ENCODE measurements at regions not wholly inside any gene's neighbourhood (a gene's known extent, or its start where the extent isn't known, plus 50 kb on each side); places are given as distances from the start of the nearest gene placed in this dataset.

DNA sequence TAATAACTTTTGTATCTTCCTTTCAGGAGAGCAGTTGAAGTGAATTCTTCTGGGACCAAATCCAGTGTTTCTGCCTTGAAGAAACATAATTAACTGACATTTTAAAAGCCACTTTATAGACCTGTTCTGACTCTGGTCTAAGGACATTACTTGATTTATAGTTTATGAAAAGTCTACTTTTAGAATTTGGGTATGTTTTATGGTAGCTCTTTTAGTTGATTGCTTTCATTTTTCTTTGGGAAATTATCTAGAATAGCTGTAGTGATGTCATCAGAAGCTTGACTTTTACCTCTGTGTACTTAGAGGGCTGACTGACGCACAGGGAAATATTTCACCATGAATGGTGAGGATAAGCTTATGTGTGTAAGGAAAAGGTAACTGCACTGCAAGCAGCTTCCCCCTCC is 131.8 kb upstream of the LIMCH1 start:
- 38 to 66% (median 44%) methylated on average over 1 of the region's 1 CpG for WGBS, 3 donors
- Histone ChIP-seq H3K9me3 (ENCODE audit: control insufficient read depth in 2 of 2, insufficient read depth in 1 of 2, low read depth in 1 of 2, low read length in 1 of 2) (no peaks in the 10 kb centered on the region), H3K4me3 (ENCODE audit: low read depth in 1 of 3, low read length in 3 of 3) (no peak overlapping the region), H3K27me3 (ENCODE audit: control insufficient read depth in 3 of 3, insufficient read depth in 3 of 3, low read length in 3 of 3) (no peaks in the 10 kb centered on the region), H3K4me1 (ENCODE audit: control insufficient read depth in 3 of 3, insufficient read depth in 2 of 3, low read depth in 1 of 3, low read length in 2 of 3) (no peaks in the 10 kb centered on the region), H3K36me3 (ENCODE audit: control insufficient read depth in 3 of 3, insufficient read depth in 2 of 3, low read depth in 1 of 3, low read length in 3 of 3) (no peaks in the 10 kb centered on the region), H3K27ac (ENCODE audit: low read depth in 1 of 3, low read length in 2 of 3) (no peak overlapping the region)
- FAIRE-seq (no peak), DNase-seq (no peak)

DNA sequence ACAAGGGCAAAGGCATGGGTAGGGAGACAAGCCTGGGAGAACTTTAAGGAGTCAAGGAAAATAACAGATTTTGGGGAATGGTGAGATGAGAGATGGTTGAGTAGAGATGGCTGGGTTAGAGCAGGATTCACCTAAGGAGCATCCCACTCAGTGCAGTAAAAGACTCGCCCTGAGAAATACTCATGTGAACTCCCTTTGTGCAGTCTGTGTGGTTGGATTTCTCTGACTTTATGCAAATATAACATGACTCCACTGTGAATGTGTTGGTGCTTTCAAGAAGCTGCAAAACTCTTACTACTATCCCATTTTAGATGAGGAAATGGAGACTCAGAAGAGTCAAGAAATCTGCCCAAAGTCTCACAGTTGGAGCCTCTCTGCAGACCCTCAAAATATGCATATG is 129.8 kb upstream of the LIMCH1 start:
- WGBS, 3 donors = 3 to 67% (median 42%) methylated on average over 1 of the region's 1 CpG
- Histone ChIP-seq H3K4me3 (ENCODE audit: low read depth in 1 of 3, low read length in 3 of 3) (no peak overlapping the region), H3K9me3 (ENCODE audit: control insufficient read depth in 2 of 2, insufficient read depth in 1 of 2, low read depth in 1 of 2, low read length in 1 of 2) (no peaks in the 10 kb centered on the region), H3K27me3 (ENCODE audit: control insufficient read depth in 3 of 3, insufficient read depth in 3 of 3, low read length in 3 of 3) (no peaks in the 10 kb centered on the region), H3K27ac (ENCODE audit: low read depth in 1 of 3, low read length in 2 of 3) (no peak overlapping the region), H3K36me3 (ENCODE audit: control insufficient read depth in 3 of 3, insufficient read depth in 2 of 3, low read depth in 1 of 3, low read length in 3 of 3) (no peaks in the 10 kb centered on the region), H3K4me1 (ENCODE audit: control insufficient read depth in 3 of 3, insufficient read depth in 2 of 3, low read depth in 1 of 3, low read length in 2 of 3) (no peaks in the 10 kb centered on the region)
- DNase-seq (no peak), FAIRE-seq (no peak)

DNA sequence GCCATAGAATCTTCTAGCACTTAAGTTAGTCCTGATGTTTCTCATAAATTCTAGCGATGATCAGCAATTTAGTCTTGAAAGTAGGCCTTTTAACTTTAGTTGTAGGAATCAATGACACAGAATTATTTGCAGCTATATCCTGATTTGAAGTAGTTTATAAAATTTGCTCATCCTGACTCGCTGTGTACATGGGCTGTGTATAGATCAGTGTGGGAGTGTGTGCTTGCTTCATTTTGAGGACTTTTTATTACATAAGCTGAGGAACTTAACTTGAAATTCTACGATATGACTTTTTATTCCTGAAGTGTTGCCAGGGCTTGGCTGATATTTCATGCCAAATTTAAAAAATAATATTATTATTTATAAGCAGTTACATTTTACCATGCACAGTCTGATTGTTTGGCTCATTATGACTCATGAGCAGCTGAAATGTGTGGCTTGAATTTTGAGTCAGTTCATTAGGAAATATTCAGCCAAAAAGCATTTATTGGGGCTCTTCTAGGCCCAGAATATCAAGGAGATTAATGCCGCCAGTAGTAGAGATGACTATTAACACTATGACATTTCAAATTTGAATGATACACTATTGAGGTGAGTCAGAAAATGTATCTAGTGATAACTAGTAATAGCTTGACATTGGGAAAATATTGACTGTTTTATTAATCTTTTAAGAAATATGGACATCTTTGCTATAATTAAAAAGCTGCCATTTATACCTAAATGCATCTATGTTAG is 128.9 kb upstream of the LIMCH1 start:
- WGBS, 3 donors = 67 to 77% (median 73%) methylated on average over 4 of the region's 4 CpGs
- H3K4me1 ChIP-seq (ENCODE audit: control insufficient read depth in 3 of 3, insufficient read depth in 2 of 3, low read depth in 1 of 3, low read length in 2 of 3) = no peaks in the 10 kb centered on the region
- no peaks in the 10 kb centered on the region for H3K9me3 ChIP-seq (ENCODE audit: control insufficient read depth in 2 of 2, insufficient read depth in 1 of 2, low read depth in 1 of 2, low read length in 1 of 2)
- no peak for FAIRE-seq
- no peak for DNase-seq
- peaks cover 0 to 1% (median 0%) of the 10 kb centered on the region in 3 donors for H3K27me3 ChIP-seq (ENCODE audit: control insufficient read depth in 3 of 3, insufficient read depth in 3 of 3, low read length in 3 of 3)
- H3K27ac ChIP-seq (ENCODE audit: low read depth in 1 of 3, low read length in 2 of 3) = no peak overlapping the region
- no peaks in the 10 kb centered on the region for H3K36me3 ChIP-seq (ENCODE audit: control insufficient read depth in 3 of 3, insufficient read depth in 2 of 3, low read depth in 1 of 3, low read length in 3 of 3)
- H3K4me3 ChIP-seq (ENCODE audit: low read depth in 1 of 3, low read length in 3 of 3) = no peak overlapping the region

DNA sequence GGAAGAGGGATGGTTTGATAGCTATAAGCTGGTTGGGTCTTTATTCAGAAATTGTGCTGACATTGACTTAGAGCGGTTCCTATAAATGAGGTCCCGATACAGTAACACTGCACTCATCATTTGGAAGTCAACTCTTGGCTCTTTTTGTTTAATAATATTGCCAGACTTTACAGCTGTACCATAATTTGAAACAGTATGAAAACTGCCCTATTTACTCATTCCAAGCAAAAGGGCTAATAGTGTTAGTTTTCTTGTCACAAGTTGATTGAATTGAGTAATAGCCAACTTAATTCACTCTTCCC is 128.4 kb upstream of the LIMCH1 start:
- H3K27ac ChIP-seq (ENCODE audit: low read depth in 1 of 3, low read length in 2 of 3) = no peak overlapping the region
- WGBS, 3 donors = 77 to 98% (median 88%) methylated on average over 2 of the region's 2 CpGs
- DNase-seq (no peak), FAIRE-seq (no peak)
- no peaks in the 10 kb centered on the region for H3K9me3 ChIP-seq (ENCODE audit: control insufficient read depth in 2 of 2, insufficient read depth in 1 of 2, low read depth in 1 of 2, low read length in 1 of 2)
- no peak overlapping the region for H3K4me3 ChIP-seq (ENCODE audit: low read depth in 1 of 3, low read length in 3 of 3)
- no peaks in the 10 kb centered on the region for H3K36me3 ChIP-seq (ENCODE audit: control insufficient read depth in 3 of 3, insufficient read depth in 2 of 3, low read depth in 1 of 3, low read length in 3 of 3)
- H3K27me3 ChIP-seq (ENCODE audit: control insufficient read depth in 3 of 3, insufficient read depth in 3 of 3, low read length in 3 of 3) = peaks cover 0 to 5% (median 0%) of the 10 kb centered on the region in 3 donors
- no peaks in the 10 kb centered on the region for H3K4me1 ChIP-seq (ENCODE audit: control insufficient read depth in 3 of 3, insufficient read depth in 2 of 3, low read depth in 1 of 3, low read length in 2 of 3)

DNA sequence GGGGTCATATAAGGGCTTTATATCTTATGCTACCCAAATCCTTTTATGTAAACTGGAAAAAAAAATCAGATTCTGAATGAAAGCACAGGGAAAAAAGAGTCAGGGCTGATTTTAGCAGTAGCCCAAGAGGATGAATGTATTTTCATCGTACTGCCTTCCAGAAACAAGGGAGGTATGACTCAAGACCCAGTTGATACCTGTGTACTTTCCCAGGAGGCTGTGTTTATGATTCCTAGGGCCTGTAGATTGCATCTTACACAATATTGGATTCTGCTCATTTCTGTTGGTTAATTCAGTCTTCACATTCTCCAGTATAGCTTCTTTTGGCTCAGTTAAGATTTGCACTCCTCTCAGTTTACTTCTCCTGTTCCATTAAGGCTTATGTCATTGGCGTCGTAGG is 127.9 kb upstream of the LIMCH1 start:
- 69 to 76% (median 75%) methylated on average over 3 of the region's 3 CpGs for WGBS, 3 donors
- Histone ChIP-seq H3K27ac (ENCODE audit: low read depth in 1 of 3, low read length in 2 of 3) (no peak overlapping the region), H3K36me3 (ENCODE audit: control insufficient read depth in 3 of 3, insufficient read depth in 2 of 3, low read depth in 1 of 3, low read length in 3 of 3) (no peaks in the 10 kb centered on the region), H3K4me3 (ENCODE audit: low read depth in 1 of 3, low read length in 3 of 3) (no peak overlapping the region), H3K27me3 (ENCODE audit: control insufficient read depth in 3 of 3, insufficient read depth in 3 of 3, low read length in 3 of 3) (peaks cover 0 to 5% (median 0%) of the 10 kb centered on the region in 3 donors), H3K9me3 (ENCODE audit: control insufficient read depth in 2 of 2, insufficient read depth in 1 of 2, low read depth in 1 of 2, low read length in 1 of 2) (no peaks in the 10 kb centered on the region), H3K4me1 (ENCODE audit: control insufficient read depth in 3 of 3, insufficient read depth in 2 of 3, low read depth in 1 of 3, low read length in 2 of 3) (no peaks in the 10 kb centered on the region)
- FAIRE-seq = no peak
- DNase-seq = no peak

DNA sequence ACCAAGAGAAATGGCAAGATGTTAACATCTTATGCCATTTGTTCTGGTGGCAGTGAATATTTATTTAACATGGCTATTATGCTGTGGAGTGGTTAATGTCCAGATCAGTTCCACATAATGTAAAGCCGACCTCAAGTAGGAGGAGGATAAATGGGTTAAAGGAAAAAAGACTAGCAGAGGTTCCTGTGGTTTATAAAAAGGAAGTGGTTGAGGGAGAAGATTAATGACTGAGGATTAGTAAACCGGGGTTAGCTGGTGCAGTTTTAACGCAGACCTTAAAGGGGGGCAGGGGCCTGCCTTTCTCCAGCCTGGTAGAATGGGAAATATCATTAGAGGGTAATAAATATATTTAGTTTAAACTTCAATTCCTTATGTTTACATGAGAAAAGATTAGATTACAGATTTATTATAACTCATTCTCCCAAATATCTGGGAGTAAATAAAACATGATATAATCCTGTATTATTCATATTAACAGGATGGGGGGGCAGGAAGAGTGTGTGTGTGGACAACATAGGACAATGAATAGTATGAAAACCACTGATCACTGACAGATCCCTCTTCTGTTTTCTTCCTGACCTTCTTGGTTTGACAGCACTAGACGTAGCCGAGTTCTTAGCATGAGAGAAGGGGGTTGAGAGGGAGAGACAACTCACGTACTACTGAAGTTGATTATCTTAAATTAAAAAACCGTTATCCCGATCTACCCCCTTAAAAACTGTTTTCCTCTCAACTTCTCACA is 124.1 kb upstream of the LIMCH1 start:
- Histone ChIP-seq H3K27me3 (ENCODE audit: control insufficient read depth in 3 of 3, insufficient read depth in 3 of 3, low read length in 3 of 3) (peaks cover 0 to 7% (median 0%) of the 10 kb centered on the region in 3 donors), H3K4me1 (ENCODE audit: control insufficient read depth in 3 of 3, insufficient read depth in 2 of 3, low read depth in 1 of 3, low read length in 2 of 3) (no peaks in the 10 kb centered on the region), H3K36me3 (ENCODE audit: control insufficient read depth in 3 of 3, insufficient read depth in 2 of 3, low read depth in 1 of 3, low read length in 3 of 3) (no peaks in the 10 kb centered on the region), H3K4me3 (ENCODE audit: low read depth in 1 of 3, low read length in 3 of 3) (no peak overlapping the region), H3K9me3 (ENCODE audit: control insufficient read depth in 2 of 2, insufficient read depth in 1 of 2, low read depth in 1 of 2, low read length in 1 of 2) (no peaks in the 10 kb centered on the region), H3K27ac (ENCODE audit: low read depth in 1 of 3, low read length in 2 of 3) (no peak overlapping the region)
- WGBS, 3 donors = 31 to 51% (median 41%) methylated on average over 8 of the region's 8 CpGs
- DNase-seq (no peak), FAIRE-seq (no peak)

DNA sequence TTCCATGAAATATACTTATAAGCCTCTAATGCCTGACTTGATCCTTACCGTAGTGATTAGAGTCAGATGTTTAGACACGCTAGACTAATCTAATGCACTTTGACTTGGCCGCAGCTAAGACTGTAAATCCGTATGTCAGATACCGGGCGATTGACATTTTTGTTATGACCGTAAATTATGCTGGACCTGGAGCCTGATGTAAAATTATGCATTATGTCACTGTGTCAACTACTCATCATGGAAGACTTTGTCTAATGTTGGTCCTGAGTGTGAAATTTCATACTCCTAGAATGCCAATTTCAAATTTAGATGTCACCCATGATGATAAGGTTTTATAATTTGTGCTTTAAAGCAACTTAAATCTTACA is 123.6 kb upstream of the LIMCH1 start:
- H3K9me3 ChIP-seq (ENCODE audit: control insufficient read depth in 2 of 2, insufficient read depth in 1 of 2, low read depth in 1 of 2, low read length in 1 of 2) = no peaks in the 10 kb centered on the region
- DNase-seq (no peak), FAIRE-seq (no peak)
- no peak overlapping the region for H3K27ac ChIP-seq (ENCODE audit: low read depth in 1 of 3, low read length in 2 of 3)
- H3K4me3 ChIP-seq (ENCODE audit: low read depth in 1 of 3, low read length in 3 of 3) = no peak overlapping the region
- WGBS, 3 donors = 17 to 45% (median 34%) methylated on average over 7 of the region's 7 CpGs
- H3K36me3 ChIP-seq (ENCODE audit: control insufficient read depth in 3 of 3, insufficient read depth in 2 of 3, low read depth in 1 of 3, low read length in 3 of 3) = no peaks in the 10 kb centered on the region
- no peaks in the 10 kb centered on the region for H3K4me1 ChIP-seq (ENCODE audit: control insufficient read depth in 3 of 3, insufficient read depth in 2 of 3, low read depth in 1 of 3, low read length in 2 of 3)
- peaks cover 0 to 7% (median 0%) of the 10 kb centered on the region in 3 donors for H3K27me3 ChIP-seq (ENCODE audit: control insufficient read depth in 3 of 3, insufficient read depth in 3 of 3, low read length in 3 of 3)

DNA sequence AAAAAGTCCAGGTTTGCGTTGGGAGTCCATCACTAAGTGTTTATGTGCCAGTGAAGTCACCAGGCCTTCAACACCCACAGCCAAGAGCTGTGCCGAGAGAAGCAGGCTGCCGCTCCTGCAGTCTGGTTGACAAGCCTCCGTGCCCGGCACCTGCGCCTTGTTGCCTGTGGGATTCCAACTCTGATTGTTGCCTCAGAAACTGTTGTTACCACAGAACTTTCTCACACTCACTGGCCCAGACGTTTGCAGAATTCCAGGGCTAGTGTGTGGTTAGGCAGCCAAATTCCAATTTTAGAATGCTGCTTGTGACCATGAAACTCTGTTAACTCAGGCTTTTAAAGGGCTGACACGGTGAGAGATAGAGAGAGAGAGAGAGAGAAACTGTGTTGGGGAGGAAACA is 119.5 kb upstream of the LIMCH1 start:
- Histone ChIP-seq H3K4me3 (ENCODE audit: low read depth in 1 of 3, low read length in 3 of 3) (no peak overlapping the region), H3K9me3 (ENCODE audit: control insufficient read depth in 2 of 2, insufficient read depth in 1 of 2, low read depth in 1 of 2, low read length in 1 of 2) (no peaks in the 10 kb centered on the region), H3K27ac (ENCODE audit: low read depth in 1 of 3, low read length in 2 of 3) (no peak overlapping the region), H3K4me1 (ENCODE audit: control insufficient read depth in 3 of 3, insufficient read depth in 2 of 3, low read depth in 1 of 3, low read length in 2 of 3) (no peaks in the 10 kb centered on the region), H3K27me3 (ENCODE audit: control insufficient read depth in 3 of 3, insufficient read depth in 3 of 3, low read length in 3 of 3) (peaks cover 0 to 7% (median 0%) of the 10 kb centered on the region in 3 donors), H3K36me3 (ENCODE audit: control insufficient read depth in 3 of 3, insufficient read depth in 2 of 3, low read depth in 1 of 3, low read length in 3 of 3) (no peaks in the 10 kb centered on the region)
- 43 to 63% (median 62%) methylated on average over 8 of the region's 8 CpGs for WGBS, 3 donors
- FAIRE-seq = no peak
- DNase-seq = no peak
